HCT116 (cell line): ENCODE measurements at regions not wholly inside any gene's neighbourhood (a gene's known extent, or its start where the extent isn't known, plus 50 kb on each side); places are given as distances from the start of the nearest gene placed in this dataset.

Source experiments
- CBX3 ChIP-seq: IDR thresholded peaks from 2 replicates; pipeline ENCODE4 v1.6.1; 2012; ENCODE audit warnings: low read depth
- CEBPB ChIP-seq: IDR thresholded peaks from 2 replicates; pipeline ENCODE4 v1.6.1; 2012; ENCODE audit warnings: low read depth
- EGR1 ChIP-seq: IDR thresholded peaks from 2 replicates; pipeline ENCODE4 v1.6.1; 2012; ENCODE audit warnings: low read depth
- EZH2 ChIP-seq: fragments of 200-600 bp; sonication (generic); IDR thresholded peaks from 2 replicates; pipeline ENCODE4 v1.6.1; 2017; ENCODE audit warnings: antibody characterized with exemption, mixed run types
- EZH2phosphoT487 ChIP-seq: fragments of 200-600 bp; IDR thresholded peaks from 2 replicates; pipeline ENCODE4 v1.6.1; 2018; ENCODE audit warnings: antibody characterized with exemption, borderline replicate concordance
- FOSL1 ChIP-seq: IDR thresholded peaks from 2 replicates; pipeline ENCODE4 v1.6.1; 2012; ENCODE audit warnings: low read depth
- JUND ChIP-seq: IDR thresholded peaks from 2 replicates; pipeline ENCODE4 v1.6.1; 2012
- POLR2A ChIP-seq: IDR thresholded peaks from 2 replicates; pipeline ENCODE4 v1.7.0; 2011; ENCODE audit warnings: borderline replicate concordance; ENCODE audit not compliant: insufficient read depth, insufficient read length; ENCODE audit errors: extremely low read depth
- POLR2AphosphoS5 ChIP-seq: IDR thresholded peaks from 2 replicates; pipeline ENCODE4 v1.6.1; 2011; ENCODE audit warnings: mild to moderate bottlenecking, low read depth, low read length, moderate library complexity
- ZNF274 ChIP-seq: fragments of 200-500 bp; sonication (Bioruptor generic); IDR thresholded peaks from 2 replicates; pipeline ENCODE4 v1.6.1; 2014; ENCODE audit warnings: mild to moderate bottlenecking, low read depth, low read length, inconsistent platforms
- TF ChIP-seq, protein P1 (sequence below), 3 experiments: fragments of 200-600 bp in 1 of 3; sonication (generic) in 1 of 3; IDR thresholded peaks in 2 of 3; conservative IDR thresholded peaks in 1 of 3; 2 replicates each; pipeline ENCODE4 v1.5.1; 2012 to 2017; ENCODE audit warnings: low read depth in 2 of 3, low read length in 2 of 3, antibody characterized with exemption in 1 of 3, borderline replicate concordance in 1 of 3, control low read depth in 1 of 3, mild to moderate bottlenecking in 1 of 3, mixed read lengths in 1 of 3, mixed run types in 1 of 3, moderate library complexity in 1 of 3; ENCODE audit not compliant: insufficient read depth in 1 of 3
- TF ChIP-seq, protein P2 (sequence below): IDR thresholded peaks from 2 replicates; pipeline ENCODE4 v1.6.1; 2012; ENCODE audit warnings: low read depth
- TF ChIP-seq, protein P3 (sequence below): IDR thresholded peaks from 2 replicates; pipeline ENCODE4 v1.6.1; 2012
- TF ChIP-seq, protein P4 (sequence below): IDR thresholded peaks from 2 replicates; pipeline ENCODE4 v1.6.1; 2011; ENCODE audit warnings: mild to moderate bottlenecking, low read length, moderate library complexity; ENCODE audit not compliant: insufficient replicate concordance; ENCODE audit errors: extremely low read depth

DNA sequence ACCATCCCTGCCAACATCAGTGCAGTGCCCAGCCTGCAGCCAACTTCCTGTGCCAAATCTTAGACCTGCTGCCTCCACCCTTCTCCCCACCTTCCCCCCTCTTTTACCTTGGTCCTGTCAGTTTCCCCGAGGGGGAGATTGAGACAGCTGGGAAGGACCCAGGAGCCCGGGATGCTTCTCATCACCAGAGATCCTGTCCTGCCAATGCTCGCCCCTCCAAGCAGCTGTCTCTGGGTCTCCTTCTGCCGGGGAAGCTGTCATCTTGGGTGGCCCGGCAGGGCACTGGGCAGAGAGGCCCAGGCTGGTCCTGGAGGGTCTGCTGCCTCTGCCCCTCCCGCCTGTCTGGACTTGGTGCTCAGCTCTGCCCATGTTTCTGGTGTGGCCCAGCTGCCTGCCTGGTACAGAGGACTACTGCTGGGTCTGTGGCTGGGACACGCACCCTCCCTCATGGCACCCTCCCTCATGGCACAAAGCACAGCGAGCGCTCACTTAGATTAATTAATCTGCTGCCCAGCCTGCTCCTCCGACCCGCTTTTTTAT is 60.4 kb upstream of the THY1 start:
- TF ChIP-seq, protein P1, sequence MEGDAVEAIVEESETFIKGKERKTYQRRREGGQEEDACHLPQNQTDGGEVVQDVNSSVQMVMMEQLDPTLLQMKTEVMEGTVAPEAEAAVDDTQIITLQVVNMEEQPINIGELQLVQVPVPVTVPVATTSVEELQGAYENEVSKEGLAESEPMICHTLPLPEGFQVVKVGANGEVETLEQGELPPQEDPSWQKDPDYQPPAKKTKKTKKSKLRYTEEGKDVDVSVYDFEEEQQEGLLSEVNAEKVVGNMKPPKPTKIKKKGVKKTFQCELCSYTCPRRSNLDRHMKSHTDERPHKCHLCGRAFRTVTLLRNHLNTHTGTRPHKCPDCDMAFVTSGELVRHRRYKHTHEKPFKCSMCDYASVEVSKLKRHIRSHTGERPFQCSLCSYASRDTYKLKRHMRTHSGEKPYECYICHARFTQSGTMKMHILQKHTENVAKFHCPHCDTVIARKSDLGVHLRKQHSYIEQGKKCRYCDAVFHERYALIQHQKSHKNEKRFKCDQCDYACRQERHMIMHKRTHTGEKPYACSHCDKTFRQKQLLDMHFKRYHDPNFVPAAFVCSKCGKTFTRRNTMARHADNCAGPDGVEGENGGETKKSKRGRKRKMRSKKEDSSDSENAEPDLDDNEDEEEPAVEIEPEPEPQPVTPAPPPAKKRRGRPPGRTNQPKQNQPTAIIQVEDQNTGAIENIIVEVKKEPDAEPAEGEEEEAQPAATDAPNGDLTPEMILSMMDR (IDR thresholded peaks at IDR 0.05 in 2 of 3, conservative IDR thresholded peaks at IDR 0.05 in 1 of 3; ENCODE audit: borderline replicate concordance in 1 of 3, insufficient read depth in 1 of 3, low read depth in 2 of 3, low read length in 2 of 3): no peak
- TF ChIP-seq EZH2phosphoT487 (no peak), POLR2AphosphoS5 (no peak), POLR2A (no peak), EGR1 (no peak), EZH2 (no peak), ZNF274 (no peak), CEBPB (no peak), JUND (no peak), FOSL1 (no peak), CBX3 (no peak)
- TF ChIP-seq, protein P2, sequence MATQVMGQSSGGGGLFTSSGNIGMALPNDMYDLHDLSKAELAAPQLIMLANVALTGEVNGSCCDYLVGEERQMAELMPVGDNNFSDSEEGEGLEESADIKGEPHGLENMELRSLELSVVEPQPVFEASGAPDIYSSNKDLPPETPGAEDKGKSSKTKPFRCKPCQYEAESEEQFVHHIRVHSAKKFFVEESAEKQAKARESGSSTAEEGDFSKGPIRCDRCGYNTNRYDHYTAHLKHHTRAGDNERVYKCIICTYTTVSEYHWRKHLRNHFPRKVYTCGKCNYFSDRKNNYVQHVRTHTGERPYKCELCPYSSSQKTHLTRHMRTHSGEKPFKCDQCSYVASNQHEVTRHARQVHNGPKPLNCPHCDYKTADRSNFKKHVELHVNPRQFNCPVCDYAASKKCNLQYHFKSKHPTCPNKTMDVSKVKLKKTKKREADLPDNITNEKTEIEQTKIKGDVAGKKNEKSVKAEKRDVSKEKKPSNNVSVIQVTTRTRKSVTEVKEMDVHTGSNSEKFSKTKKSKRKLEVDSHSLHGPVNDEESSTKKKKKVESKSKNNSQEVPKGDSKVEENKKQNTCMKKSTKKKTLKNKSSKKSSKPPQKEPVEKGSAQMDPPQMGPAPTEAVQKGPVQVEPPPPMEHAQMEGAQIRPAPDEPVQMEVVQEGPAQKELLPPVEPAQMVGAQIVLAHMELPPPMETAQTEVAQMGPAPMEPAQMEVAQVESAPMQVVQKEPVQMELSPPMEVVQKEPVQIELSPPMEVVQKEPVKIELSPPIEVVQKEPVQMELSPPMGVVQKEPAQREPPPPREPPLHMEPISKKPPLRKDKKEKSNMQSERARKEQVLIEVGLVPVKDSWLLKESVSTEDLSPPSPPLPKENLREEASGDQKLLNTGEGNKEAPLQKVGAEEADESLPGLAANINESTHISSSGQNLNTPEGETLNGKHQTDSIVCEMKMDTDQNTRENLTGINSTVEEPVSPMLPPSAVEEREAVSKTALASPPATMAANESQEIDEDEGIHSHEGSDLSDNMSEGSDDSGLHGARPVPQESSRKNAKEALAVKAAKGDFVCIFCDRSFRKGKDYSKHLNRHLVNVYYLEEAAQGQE: no peak
- TF ChIP-seq, protein P3, sequence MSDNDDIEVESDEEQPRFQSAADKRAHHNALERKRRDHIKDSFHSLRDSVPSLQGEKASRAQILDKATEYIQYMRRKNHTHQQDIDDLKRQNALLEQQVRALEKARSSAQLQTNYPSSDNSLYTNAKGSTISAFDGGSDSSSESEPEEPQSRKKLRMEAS: no peak
- TF ChIP-seq, protein P4, sequence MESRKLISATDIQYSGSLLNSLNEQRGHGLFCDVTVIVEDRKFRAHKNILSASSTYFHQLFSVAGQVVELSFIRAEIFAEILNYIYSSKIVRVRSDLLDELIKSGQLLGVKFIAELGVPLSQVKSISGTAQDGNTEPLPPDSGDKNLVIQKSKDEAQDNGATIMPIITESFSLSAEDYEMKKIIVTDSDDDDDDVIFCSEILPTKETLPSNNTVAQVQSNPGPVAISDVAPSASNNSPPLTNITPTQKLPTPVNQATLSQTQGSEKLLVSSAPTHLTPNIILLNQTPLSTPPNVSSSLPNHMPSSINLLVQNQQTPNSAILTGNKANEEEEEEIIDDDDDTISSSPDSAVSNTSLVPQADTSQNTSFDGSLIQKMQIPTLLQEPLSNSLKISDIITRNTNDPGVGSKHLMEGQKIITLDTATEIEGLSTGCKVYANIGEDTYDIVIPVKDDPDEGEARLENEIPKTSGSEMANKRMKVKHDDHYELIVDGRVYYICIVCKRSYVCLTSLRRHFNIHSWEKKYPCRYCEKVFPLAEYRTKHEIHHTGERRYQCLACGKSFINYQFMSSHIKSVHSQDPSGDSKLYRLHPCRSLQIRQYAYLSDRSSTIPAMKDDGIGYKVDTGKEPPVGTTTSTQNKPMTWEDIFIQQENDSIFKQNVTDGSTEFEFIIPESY: no peak
